ENCODE measurements at regions not wholly inside any gene's neighbourhood (a gene's known extent, or its start where the extent isn't known, plus 50 kb on each side); places are given as distances from the start of the nearest gene placed in this dataset.

DNA sequence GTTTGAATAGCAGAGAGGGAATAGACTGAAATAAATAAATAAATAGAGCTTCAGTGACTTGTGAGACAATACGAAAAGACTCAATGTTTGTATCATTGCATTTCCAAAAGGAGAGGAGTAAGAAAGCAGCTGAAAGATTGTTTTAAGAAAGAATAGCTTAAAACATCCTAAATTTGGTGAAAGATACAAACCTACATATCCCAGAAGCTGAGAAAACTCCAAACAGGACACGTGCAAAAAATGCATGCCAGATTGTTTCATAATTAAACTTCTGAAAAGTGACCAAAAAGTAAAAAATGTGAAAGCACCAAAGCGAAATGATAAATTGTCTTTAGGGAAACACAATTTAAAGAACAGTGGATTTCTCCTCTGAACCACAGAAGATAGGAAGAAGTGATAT is 711.0 kb downstream of the AACS start:
- no peak for TF ChIP-seq POLR2AphosphoS5 (IDR thresholded peaks at IDR 0.05)
- TF ChIP-seq, protein P1, sequence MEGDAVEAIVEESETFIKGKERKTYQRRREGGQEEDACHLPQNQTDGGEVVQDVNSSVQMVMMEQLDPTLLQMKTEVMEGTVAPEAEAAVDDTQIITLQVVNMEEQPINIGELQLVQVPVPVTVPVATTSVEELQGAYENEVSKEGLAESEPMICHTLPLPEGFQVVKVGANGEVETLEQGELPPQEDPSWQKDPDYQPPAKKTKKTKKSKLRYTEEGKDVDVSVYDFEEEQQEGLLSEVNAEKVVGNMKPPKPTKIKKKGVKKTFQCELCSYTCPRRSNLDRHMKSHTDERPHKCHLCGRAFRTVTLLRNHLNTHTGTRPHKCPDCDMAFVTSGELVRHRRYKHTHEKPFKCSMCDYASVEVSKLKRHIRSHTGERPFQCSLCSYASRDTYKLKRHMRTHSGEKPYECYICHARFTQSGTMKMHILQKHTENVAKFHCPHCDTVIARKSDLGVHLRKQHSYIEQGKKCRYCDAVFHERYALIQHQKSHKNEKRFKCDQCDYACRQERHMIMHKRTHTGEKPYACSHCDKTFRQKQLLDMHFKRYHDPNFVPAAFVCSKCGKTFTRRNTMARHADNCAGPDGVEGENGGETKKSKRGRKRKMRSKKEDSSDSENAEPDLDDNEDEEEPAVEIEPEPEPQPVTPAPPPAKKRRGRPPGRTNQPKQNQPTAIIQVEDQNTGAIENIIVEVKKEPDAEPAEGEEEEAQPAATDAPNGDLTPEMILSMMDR (IDR thresholded peaks at IDR 0.05) = no peak
